Activated CD4-positive, alpha-beta T cell treated with anti-CD3 and anti-CD28 coated beads for 36 hours (primary cell): ENCODE measurements at regions not wholly inside any gene's neighbourhood (a gene's known extent, or its start where the extent isn't known, plus 50 kb on each side); places are given as distances from the start of the nearest gene placed in this dataset.

ENCODE experiments used
- ATAC-seq: fragments of 200-7000 bp; cut with Tn5 transposase; one replicate; pipeline ENCODE4 v1.10.0; 2021; ENCODE audit warnings: mild to moderate bottlenecking, moderate library complexity
- CTCF ChIA-PET: fragments of 350-600 bp; sonication (Branson Sonifier 250); formaldehyde crosslinking; loops from one replicate; lab custom pipeline; 2021; ENCODE audit warnings: antibody characterized with exemption; lab: Charles Lee
- POLR2A ChIA-PET: fragments of 350-600 bp; sonication (Branson Sonifier 250); formaldehyde crosslinking; loops from one replicate; lab custom pipeline; 2021; ENCODE audit warnings: antibody characterized with exemption, inconsistent platforms; lab: Charles Lee
- DNase-seq: peaks from one replicate; pipeline ENCODE4 v3.0.0-alpha.2; 2020
- H3K27ac Mint-ChIP-seq: one replicate; pipeline ENCODE4 v1.8.0; 2021; ENCODE audit warnings: mixed read lengths
- H3K27me3 Mint-ChIP-seq: one replicate; pipeline ENCODE4 v1.8.0; 2021; ENCODE audit warnings: mixed read lengths
- H3K36me3 Mint-ChIP-seq: one replicate; pipeline ENCODE4 v1.8.0; 2021; ENCODE audit warnings: low read depth, mixed read lengths
- H3K4me1 Mint-ChIP-seq: one replicate; pipeline ENCODE4 v1.8.0; 2021; ENCODE audit warnings: mixed read lengths
- H3K4me3 Mint-ChIP-seq: one replicate; pipeline ENCODE4 v1.8.0; 2021; ENCODE audit warnings: mild to moderate bottlenecking, moderate library complexity, mixed read lengths
- H3K9me3 Mint-ChIP-seq: one replicate; pipeline ENCODE4 v1.8.0; 2021; ENCODE audit warnings: low read depth, mixed read lengths
- intact Hi-C, 2 experiments: fragments of 100-400 bp; cut with DNase I in 1 of 2; cut with micrococcal nuclease in 1 of 2; formaldehyde crosslinking; loops; one replicate each; pipeline versions ENCODE4 v1.14.2 to v1.15.1; 2022 to 2024; cut with DNase I, micrococcal nuclease

DNA sequence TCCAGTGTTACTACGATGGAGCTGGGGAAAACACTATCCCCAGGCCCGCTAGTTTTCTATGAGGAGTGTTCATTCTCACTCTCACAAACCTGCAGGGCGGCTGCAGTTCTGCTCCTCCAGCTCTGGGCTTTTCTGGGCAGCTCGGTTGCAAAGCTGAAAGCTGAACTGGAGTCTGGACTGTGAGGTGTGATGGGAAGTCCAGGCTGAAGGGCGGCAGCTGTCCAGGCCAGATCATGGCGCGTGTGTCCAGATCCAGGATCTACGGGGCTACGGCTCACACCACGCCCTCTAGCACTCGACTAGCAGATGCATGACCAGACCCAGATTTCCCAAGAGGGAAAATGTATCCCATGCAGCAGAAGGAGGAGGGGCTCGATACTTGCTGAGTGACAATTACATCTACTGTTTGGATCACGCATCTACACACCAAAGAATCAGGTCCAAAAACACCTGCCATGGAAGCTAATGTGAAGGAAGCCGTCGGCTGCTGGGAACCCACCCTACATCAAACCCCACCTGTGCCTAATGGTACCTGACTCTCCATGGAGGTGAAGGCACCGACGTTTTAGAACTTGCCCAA, 555.0 kb downstream of the BRD1 start:
- intact Hi-C loops = no loop called here
- Mint-ChIP-seq H3K9me3 (no peaks in the 10 kb centered on the region), H3K4me3 (no peak overlapping the region), H3K36me3 (no peaks in the 10 kb centered on the region), H3K27me3 (peaks cover 28% of the 10 kb centered on the region), H3K27ac (no peak overlapping the region), H3K4me1 (no peaks in the 10 kb centered on the region)
- DNase-seq = no peak
- ChIA-PET POLR2A (no interaction called here), CTCF (no interaction called here)
- ATAC-seq = no peak

GRCh38 chr22:49271831-49272230, 555.8 kb downstream of the BRD1 start:
- Mint-ChIP-seq H3K4me1 (no peaks in the 10 kb centered on the region), H3K27ac (no peak overlapping the region), H3K9me3 (no peaks in the 10 kb centered on the region), H3K4me3 (no peak overlapping the region), H3K36me3 (no peaks in the 10 kb centered on the region), H3K27me3 (peaks cover 31% of the 10 kb centered on the region)
- ChIA-PET CTCF (no interaction called here), POLR2A (interaction anchor here (0.6 kb wide), 1 partner anchor 456 kb away, joined by 4 read pairs; no protein-coding TSS in a partner anchor)
- no peak for ATAC-seq
- intact Hi-C loops = no loop called here
- DNase-seq = no peak

DNA sequence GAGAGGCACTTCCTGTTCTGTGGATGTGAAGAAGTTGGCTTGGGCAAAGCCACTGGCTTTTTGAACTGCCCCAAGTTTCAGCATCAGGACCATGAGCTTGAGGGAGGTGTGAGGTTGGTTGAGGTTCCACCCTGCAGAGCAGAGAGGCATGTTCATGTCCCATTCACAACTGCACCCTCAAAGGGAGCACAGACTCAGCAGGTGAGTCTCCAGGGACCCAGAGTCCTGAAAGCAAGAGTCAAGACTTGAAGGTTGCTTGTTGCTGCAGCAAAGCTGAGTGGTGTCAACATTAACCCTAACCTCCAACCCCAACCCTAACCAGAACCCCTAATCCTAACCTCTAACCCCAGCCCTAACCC, 556.3 kb downstream of the BRD1 start:
- H3K4me3 Mint-ChIP-seq = no peak overlapping the region
- no peaks in the 10 kb centered on the region for H3K9me3 Mint-ChIP-seq
- H3K36me3 Mint-ChIP-seq = no peaks in the 10 kb centered on the region
- DNase-seq = no peak
- H3K27me3 Mint-ChIP-seq = peaks cover 34% of the 10 kb centered on the region
- no peak for ATAC-seq
- H3K4me1 Mint-ChIP-seq = no peaks in the 10 kb centered on the region
- no peak overlapping the region for H3K27ac Mint-ChIP-seq
- intact Hi-C loops = no loop called here
- ChIA-PET POLR2A (no interaction called here), CTCF (no interaction called here)

DNA sequence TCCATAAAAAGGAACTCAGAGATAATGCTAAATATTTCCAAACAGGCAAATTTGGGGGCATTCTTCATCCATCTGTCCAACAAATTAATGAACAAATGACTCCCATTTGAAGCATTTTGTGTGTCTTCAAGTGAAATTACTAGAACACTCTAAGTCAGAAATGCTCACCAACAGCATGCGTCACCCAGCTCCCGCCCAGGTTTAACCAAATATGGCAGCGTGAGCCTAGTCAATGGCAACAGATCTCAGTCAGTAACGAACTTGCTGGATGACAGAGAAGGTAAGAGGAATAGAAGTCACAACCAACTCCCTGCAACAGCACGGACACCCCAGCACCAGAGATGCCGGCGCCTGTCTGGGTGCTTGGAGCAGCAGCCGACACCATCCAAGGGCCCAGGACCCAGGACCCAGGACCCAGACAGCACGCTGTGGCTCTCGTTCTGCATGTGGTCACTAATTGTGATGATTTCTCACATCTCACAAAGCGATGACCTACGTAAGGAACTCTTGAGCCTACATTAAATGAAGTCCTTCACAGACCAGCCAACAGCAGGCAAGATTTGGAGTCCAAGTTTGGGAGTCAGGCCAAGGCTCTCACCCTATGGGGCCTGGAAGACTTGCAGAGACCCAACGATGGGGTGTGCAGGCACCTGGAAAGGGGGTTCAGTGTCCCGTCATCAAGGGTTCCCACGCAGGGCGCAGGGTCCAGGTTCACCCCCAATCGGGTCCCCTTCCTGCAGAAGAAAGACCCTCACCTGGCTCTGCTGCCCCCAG, 556.9 kb downstream of the BRD1 start:
- ChIA-PET CTCF (no interaction called here), POLR2A (no interaction called here)
- Mint-ChIP-seq H3K27me3 (peaks cover 32% of the 10 kb centered on the region), H3K9me3 (no peaks in the 10 kb centered on the region), H3K4me3 (no peak overlapping the region), H3K27ac (no peak overlapping the region), H3K36me3 (no peaks in the 10 kb centered on the region), H3K4me1 (no peaks in the 10 kb centered on the region)
- ATAC-seq = no peak
- no peak for DNase-seq
- intact Hi-C loops = no loop called here

- ATAC-seq (no peak), DNase-seq (no peak)
- intact Hi-C loops = no loop called here
- Mint-ChIP-seq H3K27ac (no peak overlapping the region), H3K9me3 (no peaks in the 10 kb centered on the region), H3K36me3 (no peaks in the 10 kb centered on the region), H3K4me3 (no peak overlapping the region), H3K27me3 (peaks cover 34% of the 10 kb centered on the region), H3K4me1 (no peaks in the 10 kb centered on the region)
- ChIA-PET CTCF (no interaction called here), POLR2A (no interaction called here)
Measured at GRCh38 chr22:49269928-49270327, 557.7 kb downstream of the BRD1 start.

DNA sequence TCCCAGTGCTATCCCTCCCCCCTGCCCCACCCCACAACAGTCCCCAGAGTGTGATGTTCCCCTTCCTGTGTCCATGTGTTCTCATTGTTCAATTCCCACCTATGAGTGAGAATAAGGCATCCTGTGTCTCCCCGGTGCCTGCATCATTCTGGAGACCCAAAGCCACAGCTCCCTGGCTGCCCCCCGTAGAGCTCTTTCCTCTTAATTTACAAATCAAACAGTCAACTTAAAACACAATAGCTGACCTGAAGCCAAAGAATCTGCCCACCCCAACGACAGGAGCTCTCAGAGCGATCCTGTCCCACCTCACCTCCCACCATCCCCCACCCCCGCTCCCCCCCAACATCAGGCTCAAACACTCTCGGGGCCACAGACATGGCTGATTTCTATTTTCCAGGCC, 558.3 kb downstream of the BRD1 start:
- intact Hi-C loops = no loop called here
- Mint-ChIP-seq H3K4me1 (no peaks in the 10 kb centered on the region), H3K9me3 (no peaks in the 10 kb centered on the region), H3K4me3 (no peak overlapping the region), H3K36me3 (no peaks in the 10 kb centered on the region), H3K27me3 (peaks cover 37% of the 10 kb centered on the region), H3K27ac (no peak overlapping the region)
- CTCF ChIA-PET = no interaction called here
- ATAC-seq (no peak), DNase-seq (no peak)
- POLR2A ChIA-PET = no interaction called here

GRCh38 chr22:49268924-49269323, 558.7 kb downstream of the BRD1 start:
- no peak overlapping the region for H3K27ac Mint-ChIP-seq

DNA sequence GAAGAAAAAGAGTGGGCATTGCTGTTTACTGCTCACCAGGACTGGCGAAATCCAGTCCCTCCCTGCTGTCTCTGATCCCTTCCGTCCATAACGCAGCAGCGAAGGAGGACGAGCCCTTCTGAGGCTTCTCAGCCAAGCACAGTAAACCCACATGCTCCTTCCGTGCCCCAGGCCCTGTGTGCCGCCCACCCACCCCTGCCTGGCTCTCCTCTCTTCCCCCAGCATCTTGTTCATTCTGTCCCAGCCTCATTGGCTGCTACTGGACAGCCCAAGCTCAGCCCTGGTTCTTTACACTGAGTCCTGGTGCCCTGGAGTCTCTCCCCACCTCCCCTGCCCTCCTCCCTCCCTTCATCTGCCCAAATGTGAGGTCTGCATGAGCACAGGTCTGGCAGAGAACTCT, 559.7 kb downstream of the BRD1 start:
- intact Hi-C loops = no loop called here
- POLR2A ChIA-PET = no interaction called here
- no peak overlapping the region for H3K4me3 Mint-ChIP-seq

More at GRCh38 chr22:49268924-49269323, 558.7 kb downstream of the BRD1 start:
- ATAC-seq (no peak), DNase-seq (no peak)
- Mint-ChIP-seq H3K9me3 (no peaks in the 10 kb centered on the region), H3K27me3 (peaks cover 37% of the 10 kb centered on the region), H3K36me3 (no peaks in the 10 kb centered on the region), H3K4me3 (no peak overlapping the region), H3K4me1 (no peaks in the 10 kb centered on the region)
- ChIA-PET CTCF (no interaction called here), POLR2A (no interaction called here)
- intact Hi-C loops = no loop called here

DNA sequence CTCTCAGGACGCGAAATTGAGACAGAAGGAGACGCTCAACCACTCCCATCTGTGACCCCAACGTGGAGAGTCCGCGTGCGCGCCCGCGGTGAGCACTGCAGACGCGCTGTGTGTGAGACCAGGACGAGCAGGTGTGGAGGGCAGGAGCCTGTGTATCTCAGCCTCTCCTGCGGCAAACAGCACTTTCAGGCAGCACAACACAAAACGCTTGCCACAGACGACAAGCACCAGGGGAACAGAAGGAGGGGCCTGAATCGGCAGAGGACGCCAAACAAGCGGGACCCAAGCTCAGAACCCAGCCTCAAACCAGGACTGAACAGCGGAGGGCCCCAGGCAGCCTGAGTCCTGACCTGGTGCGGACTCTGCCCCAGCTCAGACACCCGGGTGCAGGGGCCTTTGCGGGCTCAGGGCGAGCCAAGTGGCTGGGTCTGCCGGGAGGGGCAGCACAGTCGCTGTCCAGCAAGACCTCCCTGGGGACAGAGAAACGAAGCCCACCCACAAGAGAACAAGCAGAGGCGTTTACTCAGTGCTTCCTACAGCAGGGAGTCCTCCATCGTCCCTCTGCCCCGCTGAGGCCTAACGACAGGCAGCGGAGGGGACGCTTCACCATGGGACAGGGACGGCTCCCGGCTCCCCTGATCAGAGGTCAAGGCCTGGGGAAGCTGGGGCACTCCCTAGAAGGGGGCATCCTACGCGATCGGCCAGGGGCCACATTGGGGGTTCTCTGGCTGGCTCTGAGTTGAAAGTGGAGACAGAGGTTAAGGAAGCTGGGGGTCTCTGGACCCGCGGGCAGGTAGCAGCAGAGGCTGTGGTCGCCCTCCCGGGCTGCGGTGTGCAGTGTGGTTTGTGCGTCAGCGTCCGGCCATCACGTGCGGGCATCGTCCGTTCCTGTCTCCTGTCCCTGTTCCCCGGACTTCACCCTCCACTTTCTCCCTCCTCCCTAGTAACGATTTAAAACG, 560.8 kb downstream of the BRD1 start:
- H3K9me3 Mint-ChIP-seq = no peaks in the 10 kb centered on the region
- ATAC-seq = no peak
- intact Hi-C loops = no loop called here
- DNase-seq = no peak
- H3K27me3 Mint-ChIP-seq = peaks cover 37% of the 10 kb centered on the region
- no peaks in the 10 kb centered on the region for H3K4me1 Mint-ChIP-seq
- POLR2A ChIA-PET = no interaction called here
- no peak overlapping the region for H3K27ac Mint-ChIP-seq
- no peaks in the 10 kb centered on the region for H3K36me3 Mint-ChIP-seq
- no peak overlapping the region for H3K4me3 Mint-ChIP-seq
- CTCF ChIA-PET = no interaction called here

More for the DNA sequence above, 559.7 kb downstream of the BRD1 start:
- ATAC-seq (no peak), DNase-seq (no peak)
- no peaks in the 10 kb centered on the region for H3K4me1 Mint-ChIP-seq
- H3K9me3 Mint-ChIP-seq = no peaks in the 10 kb centered on the region
- no peaks in the 10 kb centered on the region for H3K36me3 Mint-ChIP-seq
- H3K27me3 Mint-ChIP-seq = peaks cover 37% of the 10 kb centered on the region
- no peak overlapping the region for H3K27ac Mint-ChIP-seq
- CTCF ChIA-PET = no interaction called here

DNA sequence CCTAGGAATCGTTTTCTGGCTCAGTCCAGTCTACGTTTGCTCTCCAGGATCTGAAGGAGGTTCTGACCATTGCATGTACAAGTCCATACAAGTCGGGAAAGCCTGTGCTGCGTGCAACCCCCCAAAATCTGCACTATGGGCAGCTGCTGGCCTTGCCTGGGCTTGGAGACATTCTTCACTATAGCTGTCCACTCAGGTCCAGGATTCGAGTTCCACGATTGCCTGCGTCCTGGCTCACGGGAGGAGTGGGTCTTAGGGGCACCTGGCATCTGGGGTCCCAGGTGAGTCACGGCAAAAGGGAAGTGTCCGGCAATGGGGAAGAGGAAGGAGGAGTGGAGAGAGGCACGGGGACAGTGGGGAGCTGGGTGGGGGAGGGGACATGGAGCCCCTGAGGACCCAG, 563.0 kb downstream of the BRD1 start:
- POLR2A ChIA-PET = no interaction called here
- DNase-seq (no peak), ATAC-seq (no peak)
- no peak overlapping the region for H3K27ac Mint-ChIP-seq
- intact Hi-C loops = no loop called here
- no peaks in the 10 kb centered on the region for H3K9me3 Mint-ChIP-seq
- no peaks in the 10 kb centered on the region for H3K36me3 Mint-ChIP-seq
- H3K27me3 Mint-ChIP-seq = peaks cover 29% of the 10 kb centered on the region
- no peak overlapping the region for H3K4me3 Mint-ChIP-seq
- H3K4me1 Mint-ChIP-seq = no peaks in the 10 kb centered on the region
- CTCF ChIA-PET = no interaction called here

GRCh38 chr22:49263101-49263500, 564.6 kb downstream of the BRD1 start:
- H3K4me3 Mint-ChIP-seq = no peak overlapping the region
- H3K9me3 Mint-ChIP-seq = no peaks in the 10 kb centered on the region
- ChIA-PET POLR2A (no interaction called here), CTCF (no interaction called here)
- H3K27ac Mint-ChIP-seq = no peak overlapping the region
- H3K27me3 Mint-ChIP-seq = peaks cover 17% of the 10 kb centered on the region
- no peaks in the 10 kb centered on the region for H3K36me3 Mint-ChIP-seq
- DNase-seq (no peak), ATAC-seq (no peak)
- no peaks in the 10 kb centered on the region for H3K4me1 Mint-ChIP-seq
- intact Hi-C loops = no loop called here
